HEK293 (cell line): ENCODE measurements at regions not wholly inside any gene's neighbourhood (a gene's known extent, or its start where the extent isn't known, plus 50 kb on each side); places are given as distances from the start of the nearest gene placed in this dataset.

Experiments used
- CTCF ChIA-PET: fragments of 350-600 bp; formaldehyde crosslinking; extraction: SDS; loops from one replicate; lab custom pipeline; 2021; ENCODE audit warnings: antibody characterized with exemption; lab: Yijun Ruan, JAX
- POLR2A ChIA-PET: fragments of 300-600 bp; formaldehyde crosslinking; extraction: SDS; loops from one replicate; lab custom pipeline; 2020; ENCODE audit warnings: antibody characterized with exemption, inconsistent platforms; lab: Yijun Ruan, JAX
- H3K27ac ChIP-seq: fragments of 200-500 bp; sonication (Bioruptor generic); 2 replicates; pipeline ENCODE4 v1.5.1; 2014; ENCODE audit warnings: low read depth, low read length, control low read depth, inconsistent platforms; ENCODE audit errors: extremely low read depth
- H3K36me3 ChIP-seq, 2 experiments: fragments of 200-500 bp in 1 of 2; sonication (Bioruptor generic) in 1 of 2; 1 replicate in 1 of 2; 2 replicates in 1 of 2; pipeline ENCODE4 v1.5.1; 2014 to 2017; ENCODE audit warnings: inconsistent platforms in 2 of 2, low read length in 2 of 2; ENCODE audit not compliant: control insufficient read depth in 2 of 2, insufficient read depth in 1 of 2
- H3K4me1 ChIP-seq: fragments of 200-500 bp; sonication (Bioruptor generic); 2 replicates; pipeline ENCODE4 v1.5.1; 2014; ENCODE audit warnings: mild to moderate bottlenecking, low read length, inconsistent platforms; ENCODE audit not compliant: control insufficient read depth, insufficient read depth
- H3K4me3 ChIP-seq: 2 replicates; pipeline ENCODE4 v1.5.1; 2011; ENCODE audit warnings: low read depth, mild to moderate bottlenecking, control low read depth, low read length, moderate library complexity
- H3K9me3 ChIP-seq: fragments of 200-500 bp; sonication (Bioruptor generic); 2 replicates; pipeline ENCODE4 v1.5.1; 2014; ENCODE audit warnings: low read depth, low read length, inconsistent platforms; ENCODE audit not compliant: control insufficient read depth, insufficient read depth
- EGR2 ChIP-seq: fragments of 450-650 bp; formaldehyde crosslinking; IDR thresholded peaks from 2 replicates; pipeline ENCODE4 v1.5.1; 2016; ENCODE audit warnings: low read depth, missing biosample characterization, missing genetic modification characterization
- GLIS2 ChIP-seq: fragments of 450-650 bp; formaldehyde crosslinking; IDR thresholded peaks from 2 replicates; pipeline ENCODE4 v1.5.1; 2016; ENCODE audit warnings: missing biosample characterization, missing genetic modification characterization
- HOXD13 ChIP-seq: sonication (generic); formaldehyde crosslinking; IDR thresholded peaks from 2 replicates; pipeline ENCODE4 v1.8.0; 2022; ENCODE audit warnings: missing genetic modification reagents, borderline replicate concordance
- KLF16 ChIP-seq: fragments of 450-650 bp; formaldehyde crosslinking; IDR thresholded peaks from 2 replicates; pipeline ENCODE4 v1.5.1; 2017; ENCODE audit warnings: missing biosample characterization, missing genetic modification characterization
- RBAK ChIP-seq: fragments of 450-650 bp; formaldehyde crosslinking; IDR thresholded peaks from 2 replicates; pipeline ENCODE4 v1.5.1; 2016; ENCODE audit warnings: missing biosample characterization, missing genetic modification characterization
- ZBTB17 ChIP-seq: fragments of 450-650 bp; formaldehyde crosslinking; IDR thresholded peaks from 2 replicates; pipeline ENCODE4 v1.5.1; 2016; ENCODE audit warnings: missing biosample characterization, missing genetic modification characterization
- ZBTB20 ChIP-seq: fragments of 450-650 bp; formaldehyde crosslinking; IDR thresholded peaks from 2 replicates; pipeline ENCODE4 v1.5.1; 2016; ENCODE audit warnings: missing biosample characterization, missing genetic modification characterization
- ZFHX2 ChIP-seq: fragments of 450-650 bp; formaldehyde crosslinking; conservative IDR thresholded peaks from 2 replicates; pipeline ENCODE4 v1.5.1; 2016; ENCODE audit warnings: missing biosample characterization, missing genetic modification characterization
- ZFP69B ChIP-seq: fragments of 450-650 bp; formaldehyde crosslinking; IDR thresholded peaks from 2 replicates; pipeline ENCODE4 v1.5.1; 2016; ENCODE audit warnings: missing biosample characterization, missing genetic modification characterization
- ZNF146 ChIP-seq: fragments of 450-650 bp; formaldehyde crosslinking; IDR thresholded peaks from 2 replicates; pipeline ENCODE4 v1.5.1; 2016; ENCODE audit warnings: missing biosample characterization, missing genetic modification characterization
- ZNF266 ChIP-seq: fragments of 450-650 bp; formaldehyde crosslinking; IDR thresholded peaks from 2 replicates; pipeline ENCODE4 v1.5.1; 2016; ENCODE audit warnings: missing biosample characterization, missing genetic modification characterization, low read depth
- ZNF394 ChIP-seq: fragments of 450-650 bp; formaldehyde crosslinking; IDR thresholded peaks from 2 replicates; pipeline ENCODE4 v1.5.1; 2016; ENCODE audit warnings: missing biosample characterization, missing genetic modification characterization, mild to moderate bottlenecking, moderate library complexity, borderline replicate concordance
- ZNF560 ChIP-seq: fragments of 450-650 bp; formaldehyde crosslinking; IDR thresholded peaks from 2 replicates; pipeline ENCODE4 v1.5.1; 2017; ENCODE audit warnings: missing biosample characterization, missing genetic modification characterization, borderline replicate concordance
- ZNF621 ChIP-seq: fragments of 450-650 bp; formaldehyde crosslinking; IDR thresholded peaks from 2 replicates; pipeline ENCODE4 v1.5.1; 2017; ENCODE audit warnings: missing biosample characterization, missing genetic modification characterization
- ZNF654 ChIP-seq: fragments of 450-650 bp; formaldehyde crosslinking; IDR thresholded peaks from 2 replicates; pipeline ENCODE4 v1.5.1; 2016; ENCODE audit warnings: low read depth, missing biosample characterization, missing genetic modification characterization
- ZNF677 ChIP-seq: fragments of 450-650 bp; IDR thresholded peaks from 2 replicates; pipeline ENCODE4 v1.5.0; 2018; ENCODE audit warnings: missing biosample characterization, mild to moderate bottlenecking, missing genetic modification characterization, moderate library complexity
- ZNF701 ChIP-seq: fragments of 450-650 bp; formaldehyde crosslinking; IDR thresholded peaks from 2 replicates; pipeline ENCODE4 v1.5.1; 2016; ENCODE audit warnings: missing biosample characterization, missing genetic modification characterization
- ZNF791 ChIP-seq: fragments of 450-650 bp; formaldehyde crosslinking; IDR thresholded peaks from 2 replicates; pipeline ENCODE4 v1.5.1; 2016; ENCODE audit warnings: missing biosample characterization, missing genetic modification characterization
- ZNF830 ChIP-seq: fragments of 450-650 bp; IDR thresholded peaks from 2 replicates; pipeline ENCODE4 v1.5.0; 2018; ENCODE audit warnings: missing biosample characterization, missing genetic modification characterization, low read depth, mild to moderate bottlenecking, moderate library complexity
- ZSCAN23 ChIP-seq: fragments of 450-650 bp; formaldehyde crosslinking; IDR thresholded peaks from 2 replicates; pipeline ENCODE4 v1.5.1; 2016; ENCODE audit warnings: missing biosample characterization, missing genetic modification characterization
- TF ChIP-seq, protein P1 (sequence below): fragments of 450-650 bp; formaldehyde crosslinking; IDR thresholded peaks from 2 replicates; pipeline ENCODE4 v1.5.0; 2017; ENCODE audit warnings: missing biosample characterization, missing genetic modification characterization, borderline replicate concordance
- TF ChIP-seq, protein P2 (sequence below): fragments of 450-650 bp; formaldehyde crosslinking; IDR thresholded peaks from 2 replicates; pipeline ENCODE4 v1.5.1; 2016; ENCODE audit warnings: missing biosample characterization, missing genetic modification characterization
- TF ChIP-seq, protein P3 (sequence below): fragments of 450-650 bp; formaldehyde crosslinking; IDR thresholded peaks from 2 replicates; pipeline ENCODE4 v1.5.1; 2016; ENCODE audit warnings: missing biosample characterization, missing genetic modification characterization
- TF ChIP-seq, protein P4 (sequence below): IDR thresholded peaks from 2 replicates; pipeline ENCODE4 v1.6.1; 2011; ENCODE audit warnings: mild to moderate bottlenecking, low read depth, low read length, borderline replicate concordance
- TF ChIP-seq, protein P5 (sequence below): fragments of 450-650 bp; formaldehyde crosslinking; IDR thresholded peaks from 2 replicates; pipeline ENCODE4 v1.5.1; 2016; ENCODE audit warnings: missing biosample characterization, missing genetic modification characterization

DNA sequence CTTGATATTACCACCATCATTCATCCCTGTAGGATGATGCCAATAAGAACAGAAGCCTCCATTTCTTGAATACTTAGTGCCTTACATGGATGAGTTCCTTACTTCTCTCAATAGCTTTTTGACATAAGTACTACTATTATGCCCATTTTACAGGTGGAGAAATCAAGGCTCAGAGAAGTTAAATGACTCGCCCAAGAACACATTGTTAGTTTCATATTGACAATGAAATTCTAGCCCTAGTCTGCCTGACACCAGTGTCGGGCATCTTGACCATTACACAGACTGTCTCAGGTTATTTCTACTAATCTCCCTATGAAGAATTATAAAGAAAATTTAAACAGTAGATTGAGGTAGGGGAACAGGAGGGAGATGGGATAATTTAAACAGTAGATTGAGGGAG is 52.5 kb upstream of the ARL8B start:
- Histone ChIP-seq H3K9me3 (no peaks in the 10 kb centered on the region), H3K4me3 (no peak overlapping the region), H3K27ac (no peak overlapping the region), H3K4me1 (no peaks in the 10 kb centered on the region), H3K36me3 (no peaks in the 10 kb centered on the region)
- TF ChIP-seq, protein P1, sequence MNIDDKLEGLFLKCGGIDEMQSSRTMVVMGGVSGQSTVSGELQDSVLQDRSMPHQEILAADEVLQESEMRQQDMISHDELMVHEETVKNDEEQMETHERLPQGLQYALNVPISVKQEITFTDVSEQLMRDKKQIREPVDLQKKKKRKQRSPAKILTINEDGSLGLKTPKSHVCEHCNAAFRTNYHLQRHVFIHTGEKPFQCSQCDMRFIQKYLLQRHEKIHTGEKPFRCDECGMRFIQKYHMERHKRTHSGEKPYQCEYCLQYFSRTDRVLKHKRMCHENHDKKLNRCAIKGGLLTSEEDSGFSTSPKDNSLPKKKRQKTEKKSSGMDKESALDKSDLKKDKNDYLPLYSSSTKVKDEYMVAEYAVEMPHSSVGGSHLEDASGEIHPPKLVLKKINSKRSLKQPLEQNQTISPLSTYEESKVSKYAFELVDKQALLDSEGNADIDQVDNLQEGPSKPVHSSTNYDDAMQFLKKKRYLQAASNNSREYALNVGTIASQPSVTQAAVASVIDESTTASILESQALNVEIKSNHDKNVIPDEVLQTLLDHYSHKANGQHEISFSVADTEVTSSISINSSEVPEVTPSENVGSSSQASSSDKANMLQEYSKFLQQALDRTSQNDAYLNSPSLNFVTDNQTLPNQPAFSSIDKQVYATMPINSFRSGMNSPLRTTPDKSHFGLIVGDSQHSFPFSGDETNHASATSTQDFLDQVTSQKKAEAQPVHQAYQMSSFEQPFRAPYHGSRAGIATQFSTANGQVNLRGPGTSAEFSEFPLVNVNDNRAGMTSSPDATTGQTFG (tag by site-specific recombination): no peak
- TF ChIP-seq, protein P2, sequence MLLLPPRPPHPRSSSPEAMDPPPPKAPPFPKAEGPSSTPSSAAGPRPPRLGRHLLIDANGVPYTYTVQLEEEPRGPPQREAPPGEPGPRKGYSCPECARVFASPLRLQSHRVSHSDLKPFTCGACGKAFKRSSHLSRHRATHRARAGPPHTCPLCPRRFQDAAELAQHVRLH (tag by site-specific recombination): no peak
- no peak for TF ChIP-seq ZNF621 (tag by site-specific recombination)
- no peak for TF ChIP-seq ZNF701 (tag by site-specific recombination)
- TF ChIP-seq ZNF830 (tag by site-specific recombination): no peak
- no peak for TF ChIP-seq ZNF791 (tag by site-specific recombination)
- no peak for TF ChIP-seq ZFHX2 (tag by site-specific recombination)
- TF ChIP-seq KLF16 (tag by site-specific recombination): no peak
- TF ChIP-seq ZBTB20 (tag by site-specific recombination): no peak
- TF ChIP-seq ZBTB17 (tag by site-specific recombination): no peak
- no peak for TF ChIP-seq GLIS2
- POLR2A ChIA-PET: no interaction called here
- CTCF ChIA-PET: interaction anchor here (0.7 kb wide), 1 partner anchor 12 kb away, joined by 3 read pairs; no protein-coding TSS in a partner anchor

DNA sequence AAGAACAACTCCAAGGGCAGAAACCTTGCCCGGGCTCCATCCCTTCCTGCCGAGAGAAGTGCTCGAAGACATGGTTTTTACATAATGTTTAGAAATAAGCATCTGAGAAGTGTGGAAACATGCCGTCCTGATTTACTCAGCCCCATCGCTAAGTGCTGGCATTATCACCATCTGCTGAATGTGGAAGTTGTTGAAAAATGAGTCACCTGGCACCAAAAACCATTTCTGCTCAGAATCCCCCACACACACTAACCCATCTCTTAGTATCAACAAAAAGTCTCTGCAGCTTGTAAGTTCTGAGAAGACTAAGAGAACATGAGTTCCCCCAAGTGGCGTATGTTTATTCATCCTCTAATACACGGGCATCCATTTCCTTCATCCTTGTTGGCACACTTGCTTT is 51.0 kb upstream of the ARL8B start:
- Histone ChIP-seq H3K36me3 (no peaks in the 10 kb centered on the region), H3K9me3 (no peaks in the 10 kb centered on the region), H3K4me3 (no peak overlapping the region), H3K4me1 (no peaks in the 10 kb centered on the region), H3K27ac (no peak overlapping the region)
- TF ChIP-seq KLF16 (tag by site-specific recombination): no peak
- TF ChIP-seq RBAK (tag by site-specific recombination): no peak
- no peak for TF ChIP-seq ZNF560 (tag by site-specific recombination)
- TF ChIP-seq ZNF677: no peak
- no peak for TF ChIP-seq ZNF394 (tag by site-specific recombination)
- TF ChIP-seq, protein P3, sequence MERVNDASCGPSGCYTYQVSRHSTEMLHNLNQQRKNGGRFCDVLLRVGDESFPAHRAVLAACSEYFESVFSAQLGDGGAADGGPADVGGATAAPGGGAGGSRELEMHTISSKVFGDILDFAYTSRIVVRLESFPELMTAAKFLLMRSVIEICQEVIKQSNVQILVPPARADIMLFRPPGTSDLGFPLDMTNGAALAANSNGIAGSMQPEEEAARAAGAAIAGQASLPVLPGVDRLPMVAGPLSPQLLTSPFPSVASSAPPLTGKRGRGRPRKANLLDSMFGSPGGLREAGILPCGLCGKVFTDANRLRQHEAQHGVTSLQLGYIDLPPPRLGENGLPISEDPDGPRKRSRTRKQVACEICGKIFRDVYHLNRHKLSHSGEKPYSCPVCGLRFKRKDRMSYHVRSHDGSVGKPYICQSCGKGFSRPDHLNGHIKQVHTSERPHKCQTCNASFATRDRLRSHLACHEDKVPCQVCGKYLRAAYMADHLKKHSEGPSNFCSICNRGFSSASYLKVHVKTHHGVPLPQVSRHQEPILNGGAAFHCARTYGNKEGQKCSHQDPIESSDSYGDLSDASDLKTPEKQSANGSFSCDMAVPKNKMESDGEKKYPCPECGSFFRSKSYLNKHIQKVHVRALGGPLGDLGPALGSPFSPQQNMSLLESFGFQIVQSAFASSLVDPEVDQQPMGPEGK (tag by site-specific recombination): no peak
- no peak for TF ChIP-seq ZNF146 (tag by site-specific recombination)
- TF ChIP-seq, protein P4, sequence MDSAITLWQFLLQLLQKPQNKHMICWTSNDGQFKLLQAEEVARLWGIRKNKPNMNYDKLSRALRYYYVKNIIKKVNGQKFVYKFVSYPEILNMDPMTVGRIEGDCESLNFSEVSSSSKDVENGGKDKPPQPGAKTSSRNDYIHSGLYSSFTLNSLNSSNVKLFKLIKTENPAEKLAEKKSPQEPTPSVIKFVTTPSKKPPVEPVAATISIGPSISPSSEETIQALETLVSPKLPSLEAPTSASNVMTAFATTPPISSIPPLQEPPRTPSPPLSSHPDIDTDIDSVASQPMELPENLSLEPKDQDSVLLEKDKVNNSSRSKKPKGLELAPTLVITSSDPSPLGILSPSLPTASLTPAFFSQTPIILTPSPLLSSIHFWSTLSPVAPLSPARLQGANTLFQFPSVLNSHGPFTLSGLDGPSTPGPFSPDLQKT: no peak
- TF ChIP-seq EGR2: no peak
- TF ChIP-seq, protein P5, sequence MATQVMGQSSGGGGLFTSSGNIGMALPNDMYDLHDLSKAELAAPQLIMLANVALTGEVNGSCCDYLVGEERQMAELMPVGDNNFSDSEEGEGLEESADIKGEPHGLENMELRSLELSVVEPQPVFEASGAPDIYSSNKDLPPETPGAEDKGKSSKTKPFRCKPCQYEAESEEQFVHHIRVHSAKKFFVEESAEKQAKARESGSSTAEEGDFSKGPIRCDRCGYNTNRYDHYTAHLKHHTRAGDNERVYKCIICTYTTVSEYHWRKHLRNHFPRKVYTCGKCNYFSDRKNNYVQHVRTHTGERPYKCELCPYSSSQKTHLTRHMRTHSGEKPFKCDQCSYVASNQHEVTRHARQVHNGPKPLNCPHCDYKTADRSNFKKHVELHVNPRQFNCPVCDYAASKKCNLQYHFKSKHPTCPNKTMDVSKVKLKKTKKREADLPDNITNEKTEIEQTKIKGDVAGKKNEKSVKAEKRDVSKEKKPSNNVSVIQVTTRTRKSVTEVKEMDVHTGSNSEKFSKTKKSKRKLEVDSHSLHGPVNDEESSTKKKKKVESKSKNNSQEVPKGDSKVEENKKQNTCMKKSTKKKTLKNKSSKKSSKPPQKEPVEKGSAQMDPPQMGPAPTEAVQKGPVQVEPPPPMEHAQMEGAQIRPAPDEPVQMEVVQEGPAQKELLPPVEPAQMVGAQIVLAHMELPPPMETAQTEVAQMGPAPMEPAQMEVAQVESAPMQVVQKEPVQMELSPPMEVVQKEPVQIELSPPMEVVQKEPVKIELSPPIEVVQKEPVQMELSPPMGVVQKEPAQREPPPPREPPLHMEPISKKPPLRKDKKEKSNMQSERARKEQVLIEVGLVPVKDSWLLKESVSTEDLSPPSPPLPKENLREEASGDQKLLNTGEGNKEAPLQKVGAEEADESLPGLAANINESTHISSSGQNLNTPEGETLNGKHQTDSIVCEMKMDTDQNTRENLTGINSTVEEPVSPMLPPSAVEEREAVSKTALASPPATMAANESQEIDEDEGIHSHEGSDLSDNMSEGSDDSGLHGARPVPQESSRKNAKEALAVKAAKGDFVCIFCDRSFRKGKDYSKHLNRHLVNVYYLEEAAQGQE: no peak
- TF ChIP-seq ZFP69B (tag by site-specific recombination): no peak
- no peak for TF ChIP-seq ZNF266 (tag by site-specific recombination)
- no peak for TF ChIP-seq HOXD13 (CRISPR knock-in tag)
- TF ChIP-seq ZSCAN23 (tag by site-specific recombination): no peak
- TF ChIP-seq ZNF654 (tag by site-specific recombination): no peak
- ChIA-PET POLR2A (no interaction called here), CTCF (no interaction called here)
